NCI-H748 (cell line): ENCODE measurements at regions not wholly inside any gene's neighbourhood (a gene's known extent, or its start where the extent isn't known, plus 50 kb on each side); places are given as distances from the start of the nearest gene placed in this dataset.
A peak's percentile ranks its signal among the peaks of the same experiment; 100 is the strongest.
"Not testable (repeated sequence)": the region's sequence is repeated elsewhere in the genome, so short reads cannot be mapped to it uniquely, and the experiment has no call there.

Experiments
- DNase-seq: peaks from one replicate; lab custom pipeline; 2025; ENCODE audit not compliant: unreplicated experiment; lab: John Stamatoyannopoulos, UW

- no peak for DNase-seq
Measured at GRCh38 chr11:69572233-69572860, 68.6 kb upstream of the CCND1 start.

GRCh38 chr11:69572861-69573260, 68.1 kb upstream of the CCND1 start:
- DNase-seq = no peak

GRCh38 chr11:69573761-69574607, 67.0 kb upstream of the CCND1 start:
- no peak for DNase-seq

- DNase-seq = no peak
Measured at GRCh38 chr11:69574608-69575255, 66.2 kb upstream of the CCND1 start.

DNA sequence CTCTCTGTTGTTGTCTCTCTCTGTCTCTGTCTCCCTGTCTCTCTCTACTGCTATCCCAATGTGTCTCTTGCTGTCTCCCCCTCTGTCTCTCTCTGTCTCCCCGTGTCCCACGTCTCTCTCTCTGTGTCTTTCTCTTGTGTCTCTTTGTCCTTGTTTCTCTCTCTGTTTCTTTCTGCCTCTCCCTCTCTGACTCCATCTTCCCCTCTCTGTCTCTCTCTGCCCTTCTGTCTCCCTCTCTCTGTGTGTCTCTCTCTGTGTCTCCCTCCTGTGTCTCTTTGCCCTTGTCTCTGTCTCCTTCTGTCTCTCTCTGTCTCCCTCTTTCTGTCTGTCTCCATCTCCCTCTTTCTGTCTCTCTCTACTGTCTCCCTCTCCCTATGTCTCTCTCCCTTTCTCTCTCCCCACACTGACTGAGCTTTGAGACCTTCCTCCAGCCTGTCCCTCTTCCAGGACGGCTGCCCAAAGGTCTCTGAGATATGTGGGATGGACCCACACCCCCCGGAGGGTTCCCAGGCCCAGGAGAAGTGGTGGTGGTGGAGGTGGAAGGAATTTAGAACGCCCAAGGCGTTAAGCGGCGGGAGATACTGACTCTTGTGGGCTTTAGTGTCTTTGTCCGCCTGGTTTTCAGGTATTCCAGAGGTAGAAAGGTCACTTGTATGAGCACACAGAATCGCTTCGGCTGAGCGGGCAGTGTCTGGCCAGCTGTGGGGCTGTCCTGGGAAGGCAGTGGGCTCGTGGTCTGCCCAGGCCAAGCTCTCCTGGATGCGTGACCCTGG, 65.5 kb upstream of the CCND1 start:
- no peak for DNase-seq

DNA sequence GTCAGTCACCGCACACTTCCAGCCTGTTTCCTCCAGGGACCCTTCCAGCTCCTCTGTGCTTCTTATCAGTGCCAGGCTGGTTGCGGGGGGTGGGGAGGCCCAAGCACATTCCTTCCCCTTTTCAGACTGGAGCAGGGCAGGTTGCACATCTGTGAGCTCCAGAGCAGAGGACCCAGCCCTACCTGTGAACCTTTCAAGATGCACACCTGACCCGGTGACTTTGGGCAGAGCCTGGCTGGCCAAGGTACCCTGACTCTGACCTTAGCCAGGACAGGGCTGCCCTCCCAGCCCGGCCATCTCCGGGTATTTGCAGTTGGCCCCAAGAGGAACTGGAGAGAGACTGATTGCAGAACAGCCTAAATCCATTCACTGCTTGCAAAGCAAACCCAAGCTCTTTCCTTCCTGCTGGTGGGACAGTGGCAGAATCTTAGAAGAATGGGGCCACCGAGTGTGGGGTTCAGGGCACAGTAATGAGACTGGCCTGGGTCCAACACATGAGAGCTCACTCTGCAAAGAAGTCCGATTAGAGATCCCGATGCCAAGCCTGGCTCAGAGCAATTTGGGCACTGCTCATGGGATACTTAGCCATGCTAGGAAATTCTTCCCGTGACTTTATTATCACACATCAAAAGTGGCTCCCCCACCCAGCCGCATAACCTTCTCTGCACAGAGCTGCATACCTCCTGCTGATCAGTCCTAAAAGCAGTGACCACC, 64.7 kb upstream of the CCND1 start:
- no peak for DNase-seq

DNA sequence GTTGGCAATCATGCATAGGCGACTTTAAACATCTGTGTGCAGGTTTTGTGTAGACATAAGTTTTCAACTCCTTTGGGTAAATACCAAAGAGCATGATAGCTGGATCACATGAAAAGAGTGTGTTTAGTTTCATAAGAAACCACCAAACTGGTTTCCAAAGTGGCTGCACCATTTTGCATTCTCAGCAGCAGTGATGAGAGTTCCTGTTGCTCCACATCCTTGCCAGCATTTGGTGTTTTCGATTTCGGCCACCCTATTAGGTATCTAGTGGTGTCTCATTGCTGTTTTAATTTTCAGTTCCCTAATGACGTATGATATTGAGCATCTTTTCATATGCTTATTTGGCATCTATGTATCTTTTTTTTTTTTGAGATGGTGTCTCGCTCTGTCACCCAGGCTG, 62.8 kb upstream of the CCND1 start:
- DNase-seq = no peak

DNA sequence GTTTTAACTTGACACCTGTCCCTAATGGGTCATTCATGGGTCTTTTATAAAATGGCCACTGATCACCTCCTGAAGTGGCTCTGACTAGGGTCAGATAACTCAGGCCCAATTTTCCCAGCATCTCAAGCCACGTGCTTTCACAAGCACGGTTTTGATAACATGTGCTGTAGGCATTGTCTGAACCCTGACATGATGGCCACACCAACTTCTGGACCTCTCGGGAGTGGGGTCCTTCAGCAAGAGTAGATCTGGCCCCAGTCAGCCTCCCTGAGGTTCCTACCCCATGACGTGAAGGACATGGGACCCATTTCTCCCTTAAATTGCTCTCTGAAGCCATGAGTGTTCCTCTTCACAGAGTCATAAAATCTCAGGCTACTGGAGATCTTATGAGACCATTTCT, 60.4 kb upstream of the CCND1 start:
- DNase-seq = no peak

- DNase-seq = no peak
Measured at GRCh38 chr11:69582756-69583467, 58.0 kb upstream of the CCND1 start.

DNA sequence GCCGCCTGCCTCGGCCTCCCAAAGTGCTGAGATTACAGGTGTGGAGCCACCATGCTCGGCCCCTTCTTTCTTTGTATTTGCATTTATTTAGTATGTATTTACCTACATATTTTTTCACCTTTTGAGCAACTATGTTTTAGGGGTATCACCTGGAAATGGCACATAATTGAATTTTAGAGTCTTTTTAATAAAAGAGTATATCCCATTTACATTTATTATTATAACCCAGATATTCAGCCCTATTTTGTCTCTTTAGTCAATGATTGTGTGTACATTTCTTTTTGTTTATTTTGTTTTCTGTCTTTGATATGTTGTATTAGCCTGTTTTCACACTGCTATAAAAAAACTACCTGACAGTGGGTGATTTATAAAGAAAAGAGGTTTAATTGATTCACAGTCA, 56.8 kb upstream of the CCND1 start:
- no peak for DNase-seq

DNA sequence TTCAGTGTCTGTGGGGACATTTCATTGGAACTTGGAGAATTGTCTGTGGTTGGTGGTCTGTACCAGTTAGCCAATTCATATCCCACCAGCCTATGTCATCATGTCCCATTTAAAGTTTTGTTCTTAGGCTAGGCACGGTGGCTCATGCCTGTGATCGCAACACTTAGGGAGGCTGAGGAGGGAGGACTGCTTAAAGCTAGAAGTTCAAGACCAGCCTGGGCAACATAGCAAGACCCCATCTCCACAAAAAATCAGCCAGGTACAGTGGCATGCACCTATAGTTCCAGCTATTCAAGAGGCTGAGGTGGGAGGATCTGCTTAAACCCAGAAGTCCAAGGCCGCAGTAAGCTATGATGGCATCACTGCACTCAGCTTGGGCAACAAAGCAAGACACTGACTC, 55.6 kb upstream of the CCND1 start:
- no peak for DNase-seq

DNA sequence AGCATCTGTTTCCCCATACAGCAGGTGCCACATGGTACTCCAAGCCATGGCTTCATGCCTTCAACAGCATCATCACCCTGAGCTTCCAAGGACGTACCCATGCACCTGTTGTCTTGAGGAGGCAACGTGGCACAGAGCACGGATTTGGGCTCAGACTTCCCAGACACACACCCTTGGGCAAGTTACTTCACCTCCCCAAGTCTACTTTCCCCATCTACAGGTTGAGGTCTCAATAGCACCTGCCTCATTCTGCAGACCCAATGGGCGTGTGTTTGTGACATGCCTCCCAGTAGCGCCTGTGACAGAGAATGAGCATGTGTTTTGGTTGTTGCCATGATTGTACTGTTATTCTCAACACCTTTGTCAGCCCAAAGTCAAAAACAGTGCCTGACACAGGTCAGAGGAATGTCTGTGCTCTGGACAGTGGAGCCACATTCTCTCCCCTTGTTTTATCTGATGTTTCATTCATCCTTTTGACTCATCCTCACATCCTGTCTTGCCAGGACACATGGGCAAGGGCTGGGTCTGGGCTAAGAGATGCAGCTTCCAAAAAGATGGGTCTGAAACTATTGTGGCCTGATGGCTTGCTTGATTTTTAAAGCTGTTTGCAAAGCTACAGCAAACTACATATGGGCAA, 53.4 kb upstream of the CCND1 start:
- DNase-seq = no peak

GRCh38 chr11:69588270-69588669, 52.7 kb upstream of the CCND1 start:
- DNase-seq = peak; percentile 10

DNA sequence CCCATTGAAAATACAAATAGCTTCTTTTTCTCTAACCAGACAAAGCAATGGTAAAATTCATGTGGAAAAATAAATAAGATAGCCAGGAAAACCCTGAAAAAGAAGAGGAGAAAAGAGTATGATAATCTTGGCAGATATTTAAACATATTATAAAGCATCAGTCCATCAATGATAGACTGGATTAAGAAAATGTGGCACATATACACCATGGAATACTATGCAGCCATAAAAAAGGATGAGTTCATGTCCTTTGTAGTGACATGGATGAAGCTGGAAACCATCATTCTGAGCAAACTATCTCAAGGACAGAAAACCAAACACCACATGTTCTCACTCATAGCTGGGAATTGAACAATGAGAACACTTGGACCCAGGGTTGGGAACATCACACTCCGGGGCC, 50.9 kb upstream of the CCND1 start:
- DNase-seq = not testable (repeated sequence)
